ENCODE measurements at regions not wholly inside any gene's neighbourhood (a gene's known extent, or its start where the extent isn't known, plus 50 kb on each side); places are given as distances from the start of the nearest gene placed in this dataset.

DNA sequence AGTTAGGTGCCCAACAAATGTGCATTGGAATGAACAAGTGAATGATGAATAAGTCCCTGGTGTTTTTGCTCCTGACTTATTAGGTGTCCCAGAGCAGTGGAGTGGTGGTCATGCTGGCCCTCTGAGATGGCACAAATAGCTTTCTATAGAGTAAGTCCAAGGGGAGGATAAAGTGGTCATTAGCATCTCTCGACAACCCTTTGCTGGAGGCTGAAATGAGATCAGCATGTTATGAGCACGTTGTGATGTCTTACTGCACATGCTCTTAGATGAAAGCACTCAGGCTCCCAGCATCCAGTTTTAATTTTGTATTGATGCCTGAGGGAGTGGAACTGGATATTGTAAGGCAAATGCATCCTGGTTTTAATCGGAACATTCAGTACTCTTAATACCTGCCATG is 326.2 kb downstream of the RFC3 start:
- WGBS, 2 experiments (ENCODE audit: insufficient coverage in 2 of 2): 75 to 89% methylated on average over 1 to 2 of the region's 3 CpGs

DNA sequence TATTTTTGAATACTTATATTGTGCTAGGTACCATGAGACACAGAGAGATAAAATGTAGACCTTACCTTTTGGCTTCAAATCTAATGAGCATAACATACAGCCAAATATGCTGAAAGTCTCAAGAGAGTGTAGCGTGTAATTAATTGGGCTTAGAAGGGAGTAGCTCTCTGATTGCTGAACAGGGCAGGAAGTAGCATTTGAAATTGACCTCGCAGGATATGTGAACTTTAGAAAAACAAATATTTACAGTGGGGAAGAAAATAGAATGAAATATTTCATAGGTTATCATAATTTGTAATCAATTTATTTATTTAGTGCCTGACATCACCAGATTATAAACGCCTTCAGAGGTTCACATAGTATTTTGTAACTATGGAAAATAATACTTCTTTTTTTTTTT is 327.1 kb downstream of the RFC3 start:
- Histone ChIP-seq H3K36me3 (ENCODE audit: control insufficient read depth, insufficient read depth, low read length) (no peaks in the 10 kb centered on the region), H3K27ac (ENCODE audit: low read depth, low read length, severe bottlenecking) (no peak overlapping the region), H3K9me3 (ENCODE audit: control insufficient read depth, low read length) (no peaks in the 10 kb centered on the region), H3K4me1 (ENCODE audit: control insufficient read depth, insufficient read depth, low read length, poor library complexity, severe bottlenecking) (no peaks in the 10 kb centered on the region), H3K4me3 (ENCODE audit: extremely low read depth, insufficient read depth, low read length, poor library complexity, severe bottlenecking) (no peak overlapping the region)
- WGBS, 2 experiments (ENCODE audit: insufficient coverage in 2 of 2): no CpG with 5 or more reads among the region's 3 CpGs

More for the DNA sequence above, 326.2 kb downstream of the RFC3 start:
- H3K36me3 ChIP-seq (ENCODE audit: control insufficient read depth, insufficient read depth, low read length): no peaks in the 10 kb centered on the region
- no peak overlapping the region for H3K4me3 ChIP-seq (ENCODE audit: extremely low read depth, insufficient read depth, low read length, poor library complexity, severe bottlenecking)
- no peaks in the 10 kb centered on the region for H3K9me3 ChIP-seq (ENCODE audit: control insufficient read depth, low read length)
- H3K27ac ChIP-seq (ENCODE audit: low read depth, low read length, severe bottlenecking): no peak overlapping the region
- no peaks in the 10 kb centered on the region for H3K4me1 ChIP-seq (ENCODE audit: control insufficient read depth, insufficient read depth, low read length, poor library complexity, severe bottlenecking)

DNA sequence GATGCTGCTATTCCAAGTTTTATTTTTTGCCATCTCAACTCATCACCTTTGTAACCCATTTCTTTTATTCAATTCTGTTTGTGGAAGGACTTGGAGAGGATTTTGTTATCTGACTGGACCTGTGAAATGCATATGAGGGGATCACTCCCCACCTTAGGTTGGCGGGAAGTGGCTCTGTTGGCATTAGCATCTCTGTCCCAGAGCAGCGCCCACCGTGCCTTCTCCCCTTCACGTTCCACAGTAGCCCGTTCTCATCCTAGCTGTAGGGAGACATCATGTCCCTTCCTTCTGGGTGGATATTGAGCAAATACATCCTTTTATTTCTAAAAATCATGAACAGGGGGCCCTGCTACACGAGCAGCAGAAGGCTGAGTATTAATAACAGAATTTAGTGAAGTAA is 330.4 kb downstream of the RFC3 start:
- Histone ChIP-seq H3K9me3 (ENCODE audit: control insufficient read depth, low read length) (no peaks in the 10 kb centered on the region), H3K4me1 (ENCODE audit: control insufficient read depth, insufficient read depth, low read length, poor library complexity, severe bottlenecking) (peaks cover 9% of the 10 kb centered on the region), H3K27ac (ENCODE audit: low read depth, low read length, severe bottlenecking) (no peak overlapping the region), H3K4me3 (ENCODE audit: extremely low read depth, insufficient read depth, low read length, poor library complexity, severe bottlenecking) (no peak overlapping the region), H3K36me3 (ENCODE audit: control insufficient read depth, insufficient read depth, low read length) (no peaks in the 10 kb centered on the region)
- WGBS, 2 experiments (ENCODE audit: insufficient coverage in 2 of 2): 75 to 93% methylated on average over 3 to 4 of the region's 6 CpGs

DNA sequence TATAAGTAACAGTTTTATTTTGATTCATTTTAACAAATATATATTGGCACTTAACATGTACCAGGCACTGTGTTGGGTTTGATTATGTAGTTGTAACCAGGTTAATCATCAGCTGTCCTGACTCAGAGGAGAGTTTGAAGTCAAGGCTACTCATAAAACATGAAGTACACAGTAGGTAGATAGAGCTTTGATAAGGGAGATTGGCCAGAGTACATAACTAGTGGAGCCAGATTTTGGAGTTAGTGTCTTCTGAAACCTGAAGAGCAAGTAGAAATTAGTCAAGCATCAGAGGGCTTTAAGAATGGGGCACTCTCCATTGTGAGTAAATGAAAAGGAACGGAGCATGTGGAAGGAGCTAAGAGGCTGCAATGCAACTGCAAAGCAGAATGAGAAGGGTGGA is 333.9 kb downstream of the RFC3 start:
- WGBS, 2 experiments (ENCODE audit: insufficient coverage in 2 of 2): no CpG with 5 or more reads among the region's 1 CpG
- Histone ChIP-seq H3K4me1 (ENCODE audit: control insufficient read depth, insufficient read depth, low read length, poor library complexity, severe bottlenecking) (peaks cover 38% of the 10 kb centered on the region), H3K36me3 (ENCODE audit: control insufficient read depth, insufficient read depth, low read length) (no peaks in the 10 kb centered on the region), H3K27ac (ENCODE audit: low read depth, low read length, severe bottlenecking) (no peak overlapping the region), H3K4me3 (ENCODE audit: extremely low read depth, insufficient read depth, low read length, poor library complexity, severe bottlenecking) (no peak overlapping the region), H3K9me3 (ENCODE audit: control insufficient read depth, low read length) (no peaks in the 10 kb centered on the region)

DNA sequence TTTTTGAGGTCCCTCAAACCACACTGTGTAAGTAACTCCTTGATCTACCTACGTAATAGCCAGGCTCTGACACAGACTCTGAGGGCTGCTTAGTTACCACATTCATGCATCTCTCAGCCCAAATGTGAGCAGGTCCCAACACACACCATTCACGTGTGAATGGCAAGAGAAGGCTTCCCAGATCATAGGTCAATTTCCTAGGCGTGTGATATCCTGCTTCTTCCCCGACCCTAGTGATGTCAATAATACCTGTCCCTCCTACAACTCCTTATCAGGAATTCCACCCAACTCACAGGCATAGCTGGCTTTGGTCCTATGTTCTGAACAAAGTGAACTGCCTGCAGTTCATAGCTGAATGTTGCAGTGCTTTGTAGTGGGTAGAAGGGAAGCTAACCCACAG is 334.5 kb downstream of the RFC3 start:
- no peak overlapping the region for H3K27ac ChIP-seq (ENCODE audit: low read depth, low read length, severe bottlenecking)
- no peaks in the 10 kb centered on the region for H3K36me3 ChIP-seq (ENCODE audit: control insufficient read depth, insufficient read depth, low read length)
- WGBS, 2 experiments (ENCODE audit: insufficient coverage in 2 of 2): 90 to 93% methylated on average over 4 of the region's 4 CpGs
- H3K9me3 ChIP-seq (ENCODE audit: control insufficient read depth, low read length): no peaks in the 10 kb centered on the region
- H3K4me1 ChIP-seq (ENCODE audit: control insufficient read depth, insufficient read depth, low read length, poor library complexity, severe bottlenecking): peaks cover 41% of the 10 kb centered on the region
- no peak overlapping the region for H3K4me3 ChIP-seq (ENCODE audit: extremely low read depth, insufficient read depth, low read length, poor library complexity, severe bottlenecking)

DNA sequence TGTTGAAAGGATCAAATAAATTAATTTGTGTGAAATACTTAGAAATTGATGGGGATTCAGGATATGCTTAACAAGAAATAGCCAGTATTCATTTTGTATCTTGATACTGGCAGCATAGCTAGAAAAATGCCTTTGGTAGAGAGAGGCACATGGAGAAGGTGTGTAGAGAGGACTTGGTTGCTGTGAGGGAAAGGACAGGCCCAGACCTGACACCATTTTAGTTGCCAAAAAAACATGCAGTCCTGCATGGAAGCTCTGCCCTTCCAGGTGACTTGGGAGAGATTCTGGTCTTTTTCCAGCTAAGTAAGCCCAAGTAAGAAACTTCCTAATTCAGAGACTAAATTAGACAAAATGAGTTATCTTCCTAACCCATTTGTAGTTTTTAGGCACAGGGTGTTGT is 335.0 kb downstream of the RFC3 start:
- Histone ChIP-seq H3K9me3 (ENCODE audit: control insufficient read depth, low read length) (no peaks in the 10 kb centered on the region), H3K4me1 (ENCODE audit: control insufficient read depth, insufficient read depth, low read length, poor library complexity, severe bottlenecking) (peaks cover 47% of the 10 kb centered on the region), H3K4me3 (ENCODE audit: extremely low read depth, insufficient read depth, low read length, poor library complexity, severe bottlenecking) (no peak overlapping the region), H3K27ac (ENCODE audit: low read depth, low read length, severe bottlenecking) (no peak overlapping the region), H3K36me3 (ENCODE audit: control insufficient read depth, insufficient read depth, low read length) (no peaks in the 10 kb centered on the region)

DNA sequence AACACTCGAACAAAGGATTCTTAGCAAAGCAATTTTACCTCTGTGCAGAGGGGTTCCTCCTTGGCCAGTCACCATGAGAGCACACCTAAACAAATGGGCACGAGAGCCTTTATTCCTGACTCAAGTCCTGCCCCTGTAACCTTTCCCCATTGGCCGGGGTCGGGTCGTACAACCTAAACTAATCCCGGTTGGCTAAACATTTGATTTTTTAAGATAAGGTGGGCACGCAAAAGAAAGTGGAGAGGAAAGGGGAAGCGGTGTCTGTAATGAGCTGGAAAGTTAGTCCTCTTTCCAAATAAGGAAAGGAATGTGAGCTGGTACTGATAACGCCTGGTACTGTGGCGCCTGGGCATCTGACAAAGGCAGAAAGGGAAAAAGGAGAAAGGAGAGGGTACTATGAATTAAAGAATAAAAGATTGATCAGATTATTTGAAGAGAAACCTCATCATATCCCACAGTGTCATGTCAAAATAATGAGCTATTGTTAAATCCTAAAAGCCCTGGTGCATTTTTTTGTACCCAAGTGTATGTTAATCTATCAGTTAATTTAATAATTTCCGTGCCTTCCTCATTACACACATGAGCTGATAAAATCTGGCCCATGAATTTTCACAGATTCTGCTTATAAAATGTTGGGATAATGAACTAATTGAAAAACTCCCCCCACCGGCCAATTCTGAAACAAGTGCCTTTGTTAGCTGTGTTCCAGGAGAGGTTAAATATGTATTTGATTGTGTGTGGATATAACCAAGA is 335.7 kb downstream of the RFC3 start:
- H3K4me3 ChIP-seq (ENCODE audit: extremely low read depth, insufficient read depth, low read length, poor library complexity, severe bottlenecking): no peak overlapping the region
- H3K9me3 ChIP-seq (ENCODE audit: control insufficient read depth, low read length): no peaks in the 10 kb centered on the region
- H3K27ac ChIP-seq (ENCODE audit: low read depth, low read length, severe bottlenecking): no peak overlapping the region
- WGBS, 2 experiments (ENCODE audit: insufficient coverage in 2 of 2): 47 to 76% methylated on average over 4 to 8 of the region's 12 CpGs
- peaks cover 53% of the 10 kb centered on the region for H3K4me1 ChIP-seq (ENCODE audit: control insufficient read depth, insufficient read depth, low read length, poor library complexity, severe bottlenecking)
- no peaks in the 10 kb centered on the region for H3K36me3 ChIP-seq (ENCODE audit: control insufficient read depth, insufficient read depth, low read length)

DNA sequence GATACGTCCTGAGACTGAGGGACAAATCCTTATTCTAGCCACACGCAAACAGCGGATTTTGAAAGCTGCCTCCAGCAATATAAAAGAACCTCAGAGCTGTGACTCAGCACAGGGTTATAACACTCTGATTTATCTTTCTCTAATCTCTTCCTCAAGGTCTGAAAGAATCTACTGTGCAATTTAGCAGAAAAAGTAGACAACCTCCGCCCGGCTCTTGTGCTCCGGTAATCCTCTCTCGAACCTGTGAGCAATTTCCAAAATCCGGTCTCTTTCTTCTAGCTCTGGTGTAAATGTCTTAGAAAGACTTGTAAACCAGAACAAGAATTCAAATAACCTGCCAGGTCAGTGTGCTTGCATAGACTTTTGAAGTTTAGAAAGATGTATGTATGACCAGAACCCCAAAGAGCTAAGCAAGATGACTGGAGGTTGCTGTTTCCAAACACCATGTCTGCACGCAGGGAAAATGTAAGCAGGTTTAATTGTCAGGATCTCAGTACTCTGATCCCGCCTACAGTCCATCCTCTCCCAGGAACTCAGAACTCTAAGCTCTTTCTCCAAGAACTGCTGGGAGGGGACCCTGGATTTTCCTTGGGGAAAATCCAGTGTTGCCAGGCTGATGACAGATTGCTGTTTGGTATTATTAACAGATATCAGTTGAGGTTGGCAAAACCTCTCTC is 338.1 kb downstream of the RFC3 start:
- H3K9me3 ChIP-seq (ENCODE audit: control insufficient read depth, low read length): no peaks in the 10 kb centered on the region
- WGBS, 2 experiments (ENCODE audit: insufficient coverage in 2 of 2): 88 to 89% methylated on average over 3 to 8 of the region's 10 CpGs
- no peak overlapping the region for H3K4me3 ChIP-seq (ENCODE audit: extremely low read depth, insufficient read depth, low read length, poor library complexity, severe bottlenecking)
- no peaks in the 10 kb centered on the region for H3K36me3 ChIP-seq (ENCODE audit: control insufficient read depth, insufficient read depth, low read length)
- H3K27ac ChIP-seq (ENCODE audit: low read depth, low read length, severe bottlenecking): peak overlapping the region; percentile 92
- H3K4me1 ChIP-seq (ENCODE audit: control insufficient read depth, insufficient read depth, low read length, poor library complexity, severe bottlenecking): peaks cover 53% of the 10 kb centered on the region

DNA sequence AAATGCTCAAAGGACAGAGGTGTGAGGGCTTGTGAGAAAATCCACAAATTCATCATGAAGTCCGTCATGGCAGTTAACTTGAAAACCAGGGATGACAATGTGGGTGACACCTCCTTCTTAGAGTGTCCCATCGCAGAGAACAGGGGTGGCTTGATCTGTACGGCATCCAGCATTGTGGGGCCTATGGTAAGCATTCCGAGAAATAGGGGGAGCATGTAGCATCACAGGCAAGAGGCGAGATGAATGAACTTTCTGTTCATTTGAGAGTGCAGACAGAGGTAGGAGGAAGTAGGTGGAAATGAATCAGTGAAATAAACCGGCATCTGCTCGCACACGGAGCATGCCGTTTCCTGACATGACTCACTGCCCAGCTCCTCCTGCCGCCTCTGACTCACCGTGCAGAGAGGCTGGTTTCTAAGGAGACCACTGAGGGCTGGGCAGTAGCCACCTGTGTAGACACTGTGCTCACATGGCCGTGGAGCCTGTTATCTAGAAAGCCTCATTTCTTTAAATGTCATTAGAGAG is 339.0 kb downstream of the RFC3 start:
- H3K27ac ChIP-seq (ENCODE audit: low read depth, low read length, severe bottlenecking): peak overlapping the region; percentile 92
- 35 to 46% methylated on average over 6 to 11 of the region's 12 CpGs for WGBS, 2 experiments (ENCODE audit: insufficient coverage in 2 of 2)
- H3K4me1 ChIP-seq (ENCODE audit: control insufficient read depth, insufficient read depth, low read length, poor library complexity, severe bottlenecking): peaks cover 58% of the 10 kb centered on the region
- H3K36me3 ChIP-seq (ENCODE audit: control insufficient read depth, insufficient read depth, low read length): no peaks in the 10 kb centered on the region
- H3K4me3 ChIP-seq (ENCODE audit: extremely low read depth, insufficient read depth, low read length, poor library complexity, severe bottlenecking): no peak overlapping the region
- no peaks in the 10 kb centered on the region for H3K9me3 ChIP-seq (ENCODE audit: control insufficient read depth, low read length)

DNA sequence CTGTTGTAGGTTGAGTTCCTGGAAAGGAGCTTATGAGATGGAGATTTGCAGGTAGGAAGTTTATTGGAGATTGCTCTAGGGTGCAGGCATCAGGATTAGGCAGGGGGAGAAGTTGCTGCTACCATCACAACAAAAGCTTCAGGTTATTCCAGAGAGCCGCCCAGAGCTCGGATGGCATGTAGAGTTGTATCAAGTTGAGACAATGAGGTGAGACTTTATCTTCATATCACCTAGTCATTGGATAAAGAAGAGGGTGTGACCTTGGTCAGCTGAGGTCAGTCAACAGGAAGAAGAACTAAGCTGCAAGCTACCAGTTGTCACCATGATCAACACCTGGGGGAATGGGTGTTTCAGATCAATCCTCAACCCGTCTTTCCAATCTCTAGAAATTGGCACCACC is 342.0 kb downstream of the RFC3 start:
- Histone ChIP-seq H3K27ac (ENCODE audit: low read depth, low read length, severe bottlenecking) (no peak overlapping the region), H3K9me3 (ENCODE audit: control insufficient read depth, low read length) (no peaks in the 10 kb centered on the region), H3K4me3 (ENCODE audit: extremely low read depth, insufficient read depth, low read length, poor library complexity, severe bottlenecking) (no peak overlapping the region), H3K36me3 (ENCODE audit: control insufficient read depth, insufficient read depth, low read length) (no peaks in the 10 kb centered on the region), H3K4me1 (ENCODE audit: control insufficient read depth, insufficient read depth, low read length, poor library complexity, severe bottlenecking) (peaks cover 57% of the 10 kb centered on the region)
- WGBS, 2 experiments (ENCODE audit: insufficient coverage in 2 of 2): no CpG with 5 or more reads among the region's 3 CpGs
